Pancreas (tissue), 10 donors: ENCODE measurements at regions not wholly inside any gene's neighbourhood (a gene's known extent, or its start where the extent isn't known, plus 50 kb on each side); places are given as distances from the start of the nearest gene placed in this dataset.

Experiments
- ATAC-seq, 4 donors: fragments of 200-7000 bp; cut with Tn5 transposase; one replicate each; pipeline versions ENCODE4 v1.8.0 to v1.9.1; 2020; ENCODE audit warnings: mild to moderate bottlenecking in 4 of 4, moderate library complexity in 4 of 4
- DNase-seq, 6 donors: peaks; one replicate each; pipeline ENCODE4 v3.0.0-alpha.2; 2020
- FAIRE-seq: peaks from 2 replicates; lab custom pipeline; 2012; peaks lifted over from hg19 to GRCh38; lab: Jason Lieb, UNC
- H3K27ac ChIP-seq, 4 donors: fragments of 200-600 bp; sonication (generic); 1 replicate in 3 of 4; 2 replicates in 1 of 4; pipeline versions ENCODE4 v1.5.0 to v1.8.0; 2020
- H3K27me3 ChIP-seq, 4 donors: fragments of 200-600 bp; one replicate each; pipeline ENCODE4 v1.8.0; 2021
- H3K36me3 ChIP-seq, 3 donors: fragments of 200-600 bp; sonication (generic) in 1 of 3; one replicate each; pipeline versions ENCODE4 v1.5.0 to v1.8.0; 2020 to 2021
- H3K4me1 ChIP-seq, 3 donors: fragments of 200-600 bp; one replicate each; pipeline ENCODE4 v1.8.0; 2021
- H3K4me3 ChIP-seq, 4 donors: fragments of 200-600 bp; sonication (generic) in 2 of 4; one replicate each; pipeline versions ENCODE4 v1.5.0 to v1.8.0; 2020 to 2021
- H3K9me3 ChIP-seq, 4 donors: fragments of 200-600 bp; one replicate each; pipeline ENCODE4 v1.8.0; 2021
- WGBS, 2 donors: extraction: QIAGEN DNeasy Blood & Tissue Kit; methylation state at CpG; one replicate each; pipeline ENCODE4 v1.1.7; 2013; 5-methylcytosine and 5-hydroxymethylcytosine counted together
- intact Hi-C, 3 donors: fragments of 100-400 bp; cut with DNase I; formaldehyde crosslinking; loops; one replicate each; pipeline versions ENCODE4 v1.11.1 to v1.14.2; 2022
- TF ChIP-seq, protein P1 (sequence below), 4 donors: fragments of 200-600 bp; sonication (generic) in 3 of 4; IDR thresholded peaks; one replicate each; pipeline versions ENCODE4 v1.5.0 to v1.8.0; 2021; ENCODE audit warnings: antibody characterized with exemption in 4 of 4
- donor health status: healthy with polysubstance abuse.
- donor health status: DM: no; HTN: no; CAD: no; lungs with moderate emphysema.
- donor health status: DM: no; HTN: no; CAD: no.
- donor health status: control.
- donor health status: control.
- donor health status: Bipolar disorder and iron deficiency.
- donor health status: DM: yes; HTN: yes; CAD: no.
- donor health status: DM: no; HTN: no; CAD: no.
- donor health status: DM: no; HTN: no; CAD: no.
- donor health status: DM: yes; HTN: yes; CAD: no.

DNA sequence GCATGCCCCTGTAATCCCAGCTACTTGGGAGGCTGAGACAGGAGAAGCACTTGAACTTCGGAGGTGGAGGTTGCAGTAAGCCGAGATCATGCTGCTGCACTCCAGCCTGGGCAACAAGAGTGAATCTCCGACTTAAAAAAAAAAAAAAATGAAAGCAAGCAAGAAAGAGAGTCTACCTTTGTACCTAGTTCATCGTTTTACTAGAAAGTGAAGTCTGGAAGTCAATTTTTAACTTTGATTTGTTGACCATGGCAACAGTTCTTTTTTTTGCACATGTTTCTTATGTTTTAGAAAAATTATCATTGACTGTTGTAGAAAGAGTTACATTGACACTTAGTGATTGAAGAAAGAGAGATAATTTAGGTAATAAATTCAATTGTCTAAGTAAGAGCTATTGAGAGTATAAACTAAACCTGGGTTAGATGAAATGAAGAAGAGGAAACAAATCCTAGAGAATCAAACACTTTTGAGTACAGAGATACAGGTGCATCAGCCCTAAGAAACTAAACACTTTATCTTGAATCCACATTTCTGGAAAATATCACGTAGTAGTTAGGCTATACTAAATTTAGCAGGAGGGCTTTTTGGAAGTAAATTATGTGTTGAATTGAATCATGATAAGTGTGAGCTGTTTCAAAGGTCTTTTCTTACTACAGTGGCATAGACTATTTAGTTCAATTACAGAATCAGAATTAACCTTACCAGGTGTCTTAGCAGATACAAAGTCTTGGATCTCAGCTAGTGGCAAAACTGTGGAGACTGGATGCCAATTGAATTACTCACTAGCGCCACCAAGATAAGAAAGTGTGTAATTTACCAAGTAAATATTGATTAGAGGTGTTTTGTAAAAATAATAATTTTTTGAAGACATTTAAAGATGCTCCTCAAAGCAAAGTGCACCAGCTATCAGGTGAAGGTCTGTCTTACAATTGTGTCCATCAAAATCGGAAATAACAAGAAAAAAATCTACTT, 303.4 kb upstream of the NRXN1 start:
- Histone ChIP-seq H3K9me3 (no peaks in the 10 kb centered on the region), H3K36me3 (no peaks in the 10 kb centered on the region), H3K27me3 (no peaks in the 10 kb centered on the region), H3K4me1 (no peaks in the 10 kb centered on the region), H3K27ac (no peak overlapping the region), H3K4me3 (no peak overlapping the region)
- TF ChIP-seq, protein P1, sequence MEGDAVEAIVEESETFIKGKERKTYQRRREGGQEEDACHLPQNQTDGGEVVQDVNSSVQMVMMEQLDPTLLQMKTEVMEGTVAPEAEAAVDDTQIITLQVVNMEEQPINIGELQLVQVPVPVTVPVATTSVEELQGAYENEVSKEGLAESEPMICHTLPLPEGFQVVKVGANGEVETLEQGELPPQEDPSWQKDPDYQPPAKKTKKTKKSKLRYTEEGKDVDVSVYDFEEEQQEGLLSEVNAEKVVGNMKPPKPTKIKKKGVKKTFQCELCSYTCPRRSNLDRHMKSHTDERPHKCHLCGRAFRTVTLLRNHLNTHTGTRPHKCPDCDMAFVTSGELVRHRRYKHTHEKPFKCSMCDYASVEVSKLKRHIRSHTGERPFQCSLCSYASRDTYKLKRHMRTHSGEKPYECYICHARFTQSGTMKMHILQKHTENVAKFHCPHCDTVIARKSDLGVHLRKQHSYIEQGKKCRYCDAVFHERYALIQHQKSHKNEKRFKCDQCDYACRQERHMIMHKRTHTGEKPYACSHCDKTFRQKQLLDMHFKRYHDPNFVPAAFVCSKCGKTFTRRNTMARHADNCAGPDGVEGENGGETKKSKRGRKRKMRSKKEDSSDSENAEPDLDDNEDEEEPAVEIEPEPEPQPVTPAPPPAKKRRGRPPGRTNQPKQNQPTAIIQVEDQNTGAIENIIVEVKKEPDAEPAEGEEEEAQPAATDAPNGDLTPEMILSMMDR (IDR thresholded peaks at IDR 0.05), result no peak
- DNase-seq, result no peak
- no peak for FAIRE-seq
- intact Hi-C loops, result no loop called here
- 47 to 48% methylated on average over 7 of the region's 7 CpGs for WGBS, 2 donors
- ATAC-seq, result no peak

DNA sequence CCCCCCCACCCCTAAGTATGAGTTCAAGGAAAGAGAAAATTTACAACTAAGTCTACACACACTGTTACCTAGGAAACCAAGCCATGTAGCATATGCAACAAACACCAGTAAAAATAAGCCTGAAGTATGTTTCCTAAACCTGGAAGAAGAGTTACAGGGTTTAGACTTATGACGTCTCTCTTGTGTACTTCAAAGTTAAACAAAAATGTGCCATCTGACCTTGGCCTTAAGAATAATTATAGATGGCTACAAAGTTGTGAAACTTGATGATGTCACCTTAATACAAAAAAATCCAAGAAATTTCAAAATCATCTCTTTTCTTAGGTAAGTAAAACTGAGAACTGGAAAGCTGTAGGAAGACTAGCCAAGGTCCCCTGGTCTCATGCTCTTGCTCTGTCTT, 297.6 kb upstream of the NRXN1 start:
- intact Hi-C loops, result no loop called here
- Histone ChIP-seq H3K4me3 (no peak overlapping the region), H3K4me1 (no peaks in the 10 kb centered on the region), H3K27ac (no peak overlapping the region), H3K9me3 (no peaks in the 10 kb centered on the region), H3K27me3 (no peaks in the 10 kb centered on the region), H3K36me3 (no peaks in the 10 kb centered on the region)
- DNase-seq (no peak), ATAC-seq (no peak), FAIRE-seq (no peak)
- WGBS, 2 donors, result 20 to 33% methylated on average over 1 of the region's 1 CpG
- TF ChIP-seq, protein P1 (IDR thresholded peaks at IDR 0.05), result no peak

DNA sequence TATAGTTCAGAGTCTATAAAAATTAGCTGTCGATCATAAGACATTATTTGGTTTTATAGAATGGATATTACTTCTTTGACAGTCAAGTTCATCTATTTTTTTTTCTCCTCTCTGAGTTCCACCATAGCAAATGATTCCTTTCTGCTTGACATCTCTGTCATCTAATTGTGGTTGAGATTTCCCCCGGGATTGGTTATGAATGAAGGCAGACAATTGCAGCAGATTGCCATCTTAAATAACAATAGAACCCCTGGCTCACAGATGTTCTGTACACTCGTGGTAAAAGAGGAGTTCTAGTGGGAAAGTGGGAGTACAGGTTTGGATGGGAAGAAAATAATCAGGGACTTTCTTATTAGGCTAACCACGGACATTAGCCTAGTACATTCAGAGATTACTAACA, 292.1 kb upstream of the NRXN1 start:
- H3K27me3 ChIP-seq, result no peaks in the 10 kb centered on the region
- H3K4me3 ChIP-seq, result no peak overlapping the region
- H3K4me1 ChIP-seq, result no peaks in the 10 kb centered on the region
- intact Hi-C loops, result no loop called here
- TF ChIP-seq, protein P1 (IDR thresholded peaks at IDR 0.05), result no peak
- WGBS, 2 donors, result 78 to 89% methylated on average over 4 of the region's 4 CpGs
- FAIRE-seq, result no peak
- no peak for DNase-seq
- no peak overlapping the region for H3K27ac ChIP-seq
- H3K9me3 ChIP-seq, result no peaks in the 10 kb centered on the region
- no peaks in the 10 kb centered on the region for H3K36me3 ChIP-seq
- ATAC-seq, result no peak

DNA sequence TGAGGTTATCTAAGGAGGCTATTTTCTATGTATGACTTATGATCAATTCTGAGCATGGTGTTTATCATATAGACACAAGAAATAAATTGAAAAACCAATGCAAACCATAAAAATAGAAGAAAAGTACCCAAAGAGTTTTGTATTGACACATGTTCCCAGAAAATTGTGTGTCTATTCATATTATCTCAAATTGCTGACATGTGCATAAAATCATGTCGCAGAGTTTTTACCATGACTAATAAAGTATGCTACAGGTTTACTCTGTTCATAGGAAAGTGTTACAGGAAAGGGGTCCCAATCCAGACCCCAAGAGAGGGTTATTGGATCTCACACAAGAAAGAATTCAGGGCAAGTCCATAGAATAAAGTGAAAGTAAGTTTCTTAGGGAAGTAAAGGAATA, 290.7 kb upstream of the NRXN1 start:
- 75 to 87% methylated on average over 1 of the region's 1 CpG for WGBS, 2 donors
- Histone ChIP-seq H3K27ac (no peak overlapping the region), H3K27me3 (no peaks in the 10 kb centered on the region), H3K9me3 (no peaks in the 10 kb centered on the region), H3K4me1 (no peaks in the 10 kb centered on the region), H3K4me3 (no peak overlapping the region), H3K36me3 (no peaks in the 10 kb centered on the region)
- DNase-seq, result no peak
- FAIRE-seq, result no peak
- intact Hi-C loops, result no loop called here
- no peak for ATAC-seq
- TF ChIP-seq, protein P1 (IDR thresholded peaks at IDR 0.05), result no peak

DNA sequence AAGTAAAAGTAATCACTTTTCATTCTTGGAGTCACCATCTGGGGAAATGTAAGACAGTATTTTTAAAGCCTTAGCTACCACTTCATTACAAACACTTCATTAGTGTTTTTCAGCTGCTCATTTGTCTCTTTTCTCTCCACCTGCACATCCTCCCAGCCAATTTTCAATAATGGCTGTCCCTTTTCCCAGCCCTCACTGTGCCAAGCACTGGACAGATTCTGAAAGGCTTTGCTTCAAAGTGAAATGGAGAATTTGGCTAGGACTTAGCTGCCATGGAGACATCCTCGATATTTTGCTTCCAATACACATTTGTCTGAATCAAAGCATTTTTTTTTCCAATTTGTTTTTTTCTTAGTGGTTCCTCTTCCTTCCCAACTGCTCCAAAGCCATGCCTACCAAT, 272.4 kb upstream of the NRXN1 start:
- H3K27ac ChIP-seq, result no peak overlapping the region
- H3K9me3 ChIP-seq, result no peaks in the 10 kb centered on the region
- H3K4me3 ChIP-seq, result no peak overlapping the region
- H3K27me3 ChIP-seq, result no peaks in the 10 kb centered on the region
- 56 to 63% methylated on average over 1 of the region's 1 CpG for WGBS, 2 donors
- FAIRE-seq, result no peak
- intact Hi-C loops, result no loop called here
- H3K4me1 ChIP-seq, result no peaks in the 10 kb centered on the region
- no peaks in the 10 kb centered on the region for H3K36me3 ChIP-seq
- TF ChIP-seq, protein P1 (IDR thresholded peaks at IDR 0.05), result no peak
- ATAC-seq, result no peak
- no peak for DNase-seq
